ENCODE measurements at regions not wholly inside any gene's neighbourhood (a gene's known extent, or its start where the extent isn't known, plus 50 kb on each side); places are given as distances from the start of the nearest gene placed in this dataset.

- TF ChIP-seq EP300 (IDR thresholded peaks at IDR 0.05; ENCODE audit: borderline replicate concordance in 1 of 2, control insufficient read depth in 1 of 2, low read depth in 2 of 2, low read length in 2 of 2): no peak
- no peak for TF ChIP-seq MYC (IDR thresholded peaks at IDR 0.05; ENCODE audit: insufficient read depth, insufficient read length, insufficient replicate concordance, low read length, severe bottlenecking)
These were observed 292.5 kb downstream of the PARP8 start (continued) for GRCh38 chr5:50958852-50959457.

GRCh38 chr5:50962934-50963872 lies 296.8 kb downstream of the PARP8 start:
- H3K79me2 ChIP-seq (ENCODE audit: control insufficient read depth, insufficient read depth, low read length): no peaks in the 10 kb centered on the region
- FAIRE-seq (peak; percentile 23), ATAC-seq (peak; percentile 94), DNase-seq (ENCODE audit: low read depth, low spot score) (no peak)
- ChIA-PET POLR2A (interaction anchor here (0.7 kb wide), 1 partner anchor 198 kb away, joined by 4 read pairs; no protein-coding TSS in a partner anchor), SMC1A (ENCODE audit: uncharacterized antibody, unreplicated experiment) (interaction anchor here (0.8 to 1.6 kb wide), 8 partner anchors 9 to 1696 kb away, joined by 3 to 8 read pairs (median 4); no protein-coding TSS in a partner anchor), RAD21 (ENCODE audit: unreplicated experiment) (interaction anchor here (0.8 to 1.3 kb wide), 8 partner anchors 42 to 1695 kb away, joined by 3 to 6 read pairs (median 4); no protein-coding TSS in a partner anchor), CTCF (interaction anchor here (0.6 to 1.7 kb wide), 28 partner anchors 8 to 1696 kb away, joined by 3 to 10 read pairs (median 3); no protein-coding TSS in a partner anchor)
- in situ Hi-C loops (cut with MboI) (loop anchor here (5.0 to 10.0 kb wide), 3 partner anchors 422 to 1392 kb away; partner anchors contain the start of gene ISL1), intact Hi-C loops (cut with micrococcal nuclease; ENCODE audit: unreplicated experiment) (loop anchor here (1.0 to 5.0 kb wide), 4 partner anchors 394 to 1694 kb away; no protein-coding TSS in a partner anchor)
- WGBS (ENCODE audit: insufficient coverage, insufficient replicate concordance, low lambda C conversion rate, missing lambda C conversion rate): under 1% methylated on average over 44 of the region's 44 CpGs
- H3K4me3 ChIP-seq: peak overlapping the region; percentile 65
- H2AFZ ChIP-seq (ENCODE audit: control insufficient read depth, low read depth, low read length): peak overlapping the region; percentile 84
- no peak overlapping the region; the same call in 1 of the 2 replicates for H3K9ac ChIP-seq (ENCODE audit: control insufficient read depth, insufficient read depth, low read length)
- H3K4me1 ChIP-seq (ENCODE audit: control insufficient read depth, insufficient read depth, low read length): peaks cover 3% of the 10 kb centered on the region; the same call in 1 of the 2 replicates
- H3K36me3 ChIP-seq (ENCODE audit: control insufficient read depth in 2 of 2, insufficient read depth in 2 of 2, low read length in 1 of 2): no peaks in the 10 kb centered on the region
- peaks cover 2 to 27% of the 10 kb centered on the region in 2 experiments; a peak in 3 of 4 replicates for H3K27me3 ChIP-seq (replicated peaks in 1 of 2; ENCODE audit: control insufficient read depth in 2 of 2, insufficient read depth in 2 of 2, low read length in 1 of 2)
- H3K9me3 ChIP-seq (replicated peaks; ENCODE audit: control insufficient read depth, insufficient read depth, low read length): no peaks in the 10 kb centered on the region
- no peaks in the 10 kb centered on the region for H4K20me1 ChIP-seq (ENCODE audit: control insufficient read depth, insufficient read depth)
- no peak overlapping the region for H3K27ac ChIP-seq (ENCODE audit: control insufficient read depth, insufficient read depth)
- BruUV-seq (replicated peaks): no TSS peak
- H3K4me2 ChIP-seq (ENCODE audit: control insufficient read depth, insufficient read depth): peak overlapping the region; percentile 64
- TF ChIP-seq RELB (IDR thresholded peaks at IDR 0.05; ENCODE audit: low read depth): 0 out of 2 replicates have a peak, but pooled peaks have one; percentile 17
- no peak for TF ChIP-seq TCF12 (IDR thresholded peaks at IDR 0.05; ENCODE audit: low read depth, low read length)
- no peak for TF ChIP-seq TBL1XR1 (IDR thresholded peaks at IDR 0.05; ENCODE audit: low read depth, low read length)
- peak; percentile 25; the same call in 1 of the 2 replicates for TF ChIP-seq CBFB (IDR thresholded peaks at IDR 0.05; ENCODE audit: low read depth)
- TF ChIP-seq PAX8 (IDR thresholded peaks at IDR 0.05): no peak
- TF ChIP-seq EZH2 (IDR thresholded peaks at IDR 0.05; ENCODE audit: borderline replicate concordance, control insufficient read depth, low read depth, low read length): 0 out of 2 replicates have a peak, but pooled peaks have one; percentile 80
- TF ChIP-seq ZBTB40 (IDR thresholded peaks at IDR 0.05; ENCODE audit: borderline replicate concordance): no peak
- TF ChIP-seq SREBF2 (IDR thresholded peaks at IDR 0.05; ENCODE audit: low read length): no peak
- TF ChIP-seq KAT2A (conservative IDR thresholded peaks at IDR 0.05; ENCODE audit: control insufficient read depth, low read depth, low read length): no peak
- no peak; the same call in 1 of the 2 replicates for TF ChIP-seq RUNX3 (IDR thresholded peaks at IDR 0.05; ENCODE audit: low read length)
- no peak for TF ChIP-seq SUZ12 (IDR thresholded peaks at IDR 0.05; ENCODE audit: unreplicated experiment)
- no peak for TF ChIP-seq ZNF217 (IDR thresholded peaks at IDR 0.05)

Measured in GM12878 (cell line).